GM21367 (cell line): ENCODE measurements at regions not wholly inside any gene's neighbourhood (a gene's known extent, or its start where the extent isn't known, plus 50 kb on each side); places are given as distances from the start of the nearest gene placed in this dataset.

Source experiments
- ATAC-seq: cut with Tn5 transposase; IDR thresholded peaks from one replicate; pipeline ENCODE4 v1.9.1; 2021; ENCODE audit not compliant: unreplicated experiment

DNA sequence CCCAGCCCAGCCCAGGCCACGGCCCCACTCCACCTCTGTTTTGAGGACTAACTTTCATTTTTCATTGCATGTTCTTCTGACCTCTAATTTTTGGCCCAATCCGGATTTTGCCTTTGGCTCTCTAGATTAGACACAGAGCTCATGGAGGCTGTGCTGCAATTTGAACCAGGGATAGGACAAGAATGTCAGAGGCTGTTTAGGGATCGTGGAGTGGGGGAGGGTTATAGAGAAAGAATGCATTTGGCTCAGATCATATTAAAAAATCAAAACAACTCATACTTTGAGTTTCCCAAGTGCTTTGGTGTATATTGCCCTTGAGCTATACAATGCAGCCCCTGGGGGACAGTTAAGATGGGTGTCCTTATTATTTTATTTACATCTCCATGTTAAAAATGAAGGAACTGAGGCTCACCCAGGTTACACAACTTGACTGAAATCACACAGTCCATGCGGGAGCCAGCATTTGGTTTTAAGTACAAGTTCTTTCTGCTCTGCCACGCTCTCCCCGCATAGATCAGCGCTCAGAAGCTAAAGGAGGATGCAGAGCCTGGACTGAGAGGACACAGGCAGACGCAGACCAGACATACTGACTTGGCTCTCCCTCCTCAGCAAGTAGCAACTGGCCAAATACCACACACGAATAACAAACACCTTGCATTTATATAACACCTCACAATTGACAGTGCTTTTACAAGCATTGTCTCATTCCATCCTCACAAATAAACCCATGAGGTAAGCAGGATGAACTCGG, 126.4 kb upstream of the RAI14 start:
- no peak for ATAC-seq

DNA sequence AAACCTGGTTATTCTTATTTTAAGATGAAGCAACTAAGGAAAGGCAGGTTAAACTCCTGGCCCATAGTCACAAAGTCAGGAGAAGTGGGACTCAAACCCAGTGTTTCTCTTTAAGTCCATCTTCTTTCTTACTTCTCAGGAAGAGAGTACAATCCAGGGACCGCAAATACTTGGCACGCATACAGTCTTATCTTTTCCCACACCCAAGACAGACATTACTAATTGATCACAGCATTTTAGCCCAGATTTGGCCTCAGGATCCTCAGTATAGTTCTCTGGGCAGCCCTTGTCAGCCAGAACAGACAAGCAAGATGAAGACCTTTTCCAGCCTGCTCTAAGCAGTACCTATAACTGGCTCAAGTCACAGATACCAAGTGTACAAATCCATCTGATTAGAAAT, 125.5 kb upstream of the RAI14 start:
- ATAC-seq, result no peak

DNA sequence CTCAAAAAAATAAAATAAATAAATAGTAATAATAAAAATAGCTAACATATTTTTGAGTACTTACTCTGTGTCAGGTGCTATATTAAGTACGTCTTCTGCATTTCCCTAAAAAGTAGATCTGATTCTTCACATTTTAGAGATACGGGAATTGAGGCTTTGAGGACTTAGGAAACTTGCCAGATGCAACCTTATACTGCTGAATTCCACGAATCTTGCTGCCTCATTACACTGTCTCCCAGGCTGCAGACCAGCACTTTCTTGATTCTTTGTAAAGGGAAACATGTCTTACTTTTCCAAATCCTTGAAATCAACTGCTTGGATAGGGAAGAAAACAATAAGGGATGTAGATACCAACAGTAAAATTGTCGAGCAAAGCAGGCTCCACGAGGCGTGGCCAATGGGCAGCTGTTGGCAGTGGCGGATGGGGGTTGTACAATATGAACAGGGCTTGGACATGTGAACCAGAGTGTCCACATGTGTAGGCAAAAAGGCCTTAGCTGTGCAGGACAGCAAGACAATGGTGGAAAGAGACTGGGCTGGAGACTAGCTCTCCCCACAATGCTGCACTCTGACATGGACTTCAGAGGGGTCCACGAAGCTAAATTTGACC, 124.3 kb upstream of the RAI14 start:
- no peak for ATAC-seq

DNA sequence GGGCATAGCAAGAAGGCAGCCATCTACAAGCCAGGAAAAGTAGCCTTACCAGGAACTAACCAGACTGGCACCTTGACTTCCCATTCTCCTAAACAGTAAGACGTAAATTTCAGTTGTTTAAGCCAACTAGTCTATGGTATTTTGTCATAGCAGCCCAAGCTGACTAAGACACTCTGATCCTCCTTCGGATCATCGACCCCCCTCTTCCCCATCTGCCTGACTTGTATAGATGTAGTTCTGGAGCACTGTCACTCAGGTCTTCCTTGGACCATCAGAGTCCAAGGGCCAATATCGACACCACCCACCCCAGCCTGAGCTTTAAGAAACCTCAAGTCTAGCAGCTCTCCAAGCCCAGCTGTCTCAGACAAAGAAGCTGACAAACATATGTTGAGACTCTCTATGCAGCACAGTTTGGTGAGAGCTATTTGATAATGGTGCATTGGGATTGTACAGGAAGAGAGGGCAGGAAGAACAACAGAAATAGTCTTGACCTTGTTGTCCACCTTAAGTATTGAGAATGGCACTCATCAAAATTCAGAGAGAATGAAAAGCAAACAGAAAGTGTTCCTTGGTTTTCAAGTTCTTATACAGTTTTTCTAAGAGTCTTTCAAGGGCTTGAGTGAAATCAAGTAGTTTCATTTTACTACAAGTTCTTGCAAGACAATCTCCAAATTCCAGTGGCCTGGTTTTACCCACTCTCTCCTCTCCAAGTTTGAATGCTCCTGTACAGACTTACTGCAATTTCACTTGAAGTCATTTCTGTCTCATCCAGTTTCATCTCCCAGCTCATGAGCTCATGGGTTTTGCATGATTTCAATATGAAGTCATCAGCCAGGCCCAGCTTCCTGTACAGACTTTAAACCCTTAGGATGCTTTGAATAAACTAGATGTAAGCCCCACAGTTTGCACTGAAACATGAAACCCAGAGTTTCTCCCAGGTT, 122.3 kb upstream of the RAI14 start:
- ATAC-seq, result peak; percentile 95

DNA sequence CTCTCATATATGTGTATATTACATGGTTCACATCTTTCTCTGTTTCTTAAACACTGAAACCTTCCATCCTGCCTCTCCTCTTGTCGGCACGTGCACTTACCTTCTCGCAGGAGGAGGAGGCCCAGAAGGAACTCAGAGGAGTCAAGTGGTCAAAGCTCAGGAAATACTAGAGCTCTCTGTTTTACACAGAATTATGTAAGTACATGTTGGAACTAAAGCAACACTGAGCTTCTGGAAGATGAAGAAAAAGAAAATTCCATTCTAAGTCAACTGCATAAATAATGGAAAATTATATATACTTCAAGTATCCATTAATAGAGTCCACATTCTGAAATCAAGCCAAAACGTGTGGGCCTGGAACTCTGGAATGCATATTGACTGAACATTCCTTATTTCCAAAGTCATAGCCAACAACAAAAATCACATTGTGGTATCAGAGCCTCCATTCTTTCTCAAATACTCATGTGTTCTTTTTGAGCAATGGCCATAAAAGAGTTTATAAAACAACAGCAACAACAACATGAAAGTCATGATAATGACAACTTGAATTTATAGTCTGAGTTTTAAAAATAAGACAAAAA, 121.5 kb upstream of the RAI14 start:
- ATAC-seq, result no peak

DNA sequence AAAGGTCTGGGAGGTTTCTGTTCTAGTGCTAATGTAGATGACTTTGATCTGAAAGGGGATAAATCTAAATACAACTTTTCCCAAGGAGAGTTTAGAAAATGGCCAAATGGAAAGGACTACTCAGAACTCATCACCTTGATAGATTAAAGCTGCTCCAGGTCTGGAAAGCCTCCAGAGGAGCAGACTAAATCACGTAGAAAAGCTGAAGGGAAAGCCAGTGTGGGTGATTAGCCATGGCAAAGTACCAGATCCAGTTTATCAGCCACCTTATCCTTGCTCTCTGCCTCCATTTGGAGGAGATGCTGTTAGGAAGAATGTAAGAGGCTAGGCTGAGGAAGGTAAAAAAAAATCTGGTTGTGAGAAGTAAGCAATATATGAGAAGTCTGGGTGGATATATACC, 120.7 kb upstream of the RAI14 start:
- ATAC-seq, result no peak

DNA sequence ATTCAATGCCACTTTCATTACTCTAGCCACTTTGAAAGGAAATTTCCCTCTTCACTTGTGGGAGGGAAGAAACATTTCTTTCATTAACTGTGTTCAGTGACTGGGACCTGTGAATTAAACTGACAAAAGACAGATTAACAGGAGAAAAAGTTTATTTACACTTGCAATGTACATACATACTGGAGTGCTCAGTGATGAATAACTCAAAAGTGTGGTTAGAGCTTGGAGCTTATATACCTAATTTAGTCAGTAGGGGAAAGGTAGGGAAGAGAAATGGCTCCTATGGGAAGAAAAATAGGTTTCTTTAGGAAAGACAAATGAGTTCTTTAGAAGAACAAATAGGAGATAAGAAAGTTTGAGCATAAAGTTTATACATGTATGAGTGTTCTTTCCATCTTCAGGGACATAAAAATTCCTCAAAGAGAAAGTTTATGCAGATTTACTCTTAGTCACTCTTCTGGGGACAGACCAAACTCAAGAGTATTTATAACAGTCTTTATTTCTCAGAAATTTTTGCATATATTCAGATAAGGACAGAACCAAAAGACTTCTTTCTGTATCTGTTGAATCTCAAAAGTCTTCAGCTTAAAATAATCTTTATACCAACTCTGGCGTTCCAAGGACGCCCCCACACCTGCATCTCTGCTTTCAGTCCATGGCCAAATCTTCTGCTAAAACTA, 120.0 kb upstream of the RAI14 start:
- ATAC-seq, result no peak

DNA sequence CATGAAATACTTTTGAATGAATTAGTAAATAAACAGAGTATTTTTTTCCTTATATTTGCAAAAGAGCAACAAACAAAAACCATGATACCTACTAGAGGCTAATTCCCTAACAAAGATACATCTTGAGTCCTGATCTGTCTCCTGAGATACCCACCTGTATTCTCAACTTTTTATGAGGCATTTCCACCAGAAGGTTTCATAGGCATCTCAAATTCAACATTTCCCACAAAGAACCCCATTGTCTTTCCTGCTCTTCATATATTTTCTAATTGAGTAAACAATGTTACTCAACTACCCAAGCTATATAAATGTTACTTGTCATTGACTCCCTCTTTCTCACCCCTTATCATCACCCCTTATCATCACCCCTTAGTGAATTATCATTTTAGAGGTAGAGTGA, 119.4 kb upstream of the RAI14 start:
- ATAC-seq, result no peak

DNA sequence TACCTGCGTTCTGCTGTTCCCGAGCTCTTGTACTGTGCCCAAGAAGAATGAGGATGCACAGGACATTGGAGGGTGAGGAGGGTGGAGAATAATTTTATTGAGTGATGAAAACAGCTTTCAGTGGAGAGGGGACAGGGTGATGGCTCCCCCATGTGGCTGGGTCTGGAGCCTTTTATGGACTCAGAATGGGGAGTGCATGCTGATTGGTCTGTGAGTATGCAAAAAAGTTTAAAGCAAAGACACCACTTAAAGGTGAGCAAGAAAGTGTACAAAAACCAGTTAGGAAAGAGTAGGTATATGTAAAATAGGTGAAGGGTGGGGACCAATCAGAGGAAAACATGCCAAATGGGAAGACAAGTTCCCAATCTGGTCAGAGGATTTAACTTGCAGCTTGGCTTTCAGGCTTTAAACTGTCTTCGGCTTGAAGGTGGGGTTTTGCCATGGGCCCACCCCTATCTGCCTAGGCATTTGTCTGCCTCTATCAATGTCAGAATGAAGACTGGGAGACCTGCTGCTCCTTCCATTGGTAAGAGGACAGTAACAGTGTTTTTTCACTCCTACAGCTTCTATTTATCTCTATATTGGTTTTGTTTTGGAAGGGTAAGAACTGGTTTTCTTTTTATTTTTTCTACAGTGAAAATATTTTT, 118.0 kb upstream of the RAI14 start:
- ATAC-seq, result no peak

DNA sequence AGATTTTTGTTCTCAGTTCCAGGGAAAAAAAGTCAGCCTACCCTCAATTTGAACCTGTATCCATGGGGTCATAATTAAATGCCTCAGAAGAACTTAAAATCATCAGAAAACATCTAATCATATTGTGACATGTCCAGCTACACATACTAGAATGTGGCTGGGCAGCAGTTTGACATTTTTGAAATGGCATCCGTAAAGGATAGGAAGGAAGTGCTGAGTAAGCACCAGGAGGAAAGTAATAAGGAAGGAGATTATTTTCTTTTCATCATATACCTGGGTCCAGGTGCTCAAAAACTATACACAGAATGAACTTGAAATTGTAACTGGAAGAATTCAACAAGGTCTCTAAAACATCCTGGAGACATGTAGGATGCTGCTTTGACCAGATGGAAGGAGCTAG, 116.9 kb upstream of the RAI14 start:
- no peak for ATAC-seq

DNA sequence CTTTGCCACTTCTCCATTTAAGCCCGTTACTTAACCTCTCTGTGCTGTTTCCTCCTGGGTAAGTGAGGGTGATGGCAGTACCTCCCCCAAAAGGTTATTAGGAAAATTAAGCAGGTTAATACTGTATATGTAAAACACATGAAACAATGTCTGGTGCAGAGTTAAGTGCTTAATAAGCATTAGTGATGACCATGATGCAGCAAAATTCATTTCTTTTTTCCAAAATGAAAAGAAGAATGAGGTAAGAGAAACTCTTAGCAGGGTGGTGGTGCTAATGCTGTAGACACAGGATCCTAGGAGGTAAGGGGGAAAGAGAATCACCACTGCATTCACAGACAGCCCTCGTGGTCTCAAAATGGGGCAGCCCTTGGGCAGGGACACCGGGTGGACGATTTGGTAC, 115.1 kb upstream of the RAI14 start:
- ATAC-seq, result no peak

DNA sequence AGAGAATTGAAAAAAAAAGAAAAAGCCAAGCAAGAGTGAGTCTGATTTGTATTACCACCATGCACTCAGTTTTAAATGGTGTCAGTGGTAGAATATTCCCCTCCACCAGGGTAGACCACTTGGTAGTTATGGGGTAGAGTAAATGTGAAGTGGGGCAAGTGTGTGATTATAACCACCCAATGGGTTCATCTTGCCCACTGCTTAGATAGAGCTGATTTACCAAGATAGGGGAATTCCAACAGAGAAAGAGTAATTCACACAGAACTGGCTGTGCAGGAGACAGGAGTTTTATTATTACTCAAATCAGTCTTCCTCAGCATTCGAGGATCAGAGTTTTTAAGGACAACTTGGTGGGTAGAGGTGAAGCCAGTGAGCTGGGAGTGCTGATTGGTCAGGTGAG, 113.3 kb upstream of the RAI14 start:
- no peak for ATAC-seq

DNA sequence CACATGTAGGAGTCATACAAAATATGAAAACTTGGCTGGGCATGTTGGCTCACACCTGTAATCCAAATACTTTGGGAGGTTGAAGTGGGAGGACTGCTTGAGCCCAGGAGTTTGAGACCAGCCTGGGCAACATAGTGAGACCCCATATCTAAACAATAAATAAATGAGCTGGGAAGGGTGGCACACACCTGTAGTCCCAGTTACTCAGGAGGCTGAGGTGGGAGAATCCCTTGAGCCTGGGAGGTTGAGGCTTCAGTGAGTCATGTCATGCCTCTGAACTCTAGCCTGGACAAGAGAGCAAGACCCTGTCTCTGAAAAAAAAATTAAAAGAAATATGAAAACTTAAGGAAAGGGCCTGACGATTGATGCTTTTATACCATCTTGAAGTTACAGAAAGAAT, 112.4 kb upstream of the RAI14 start:
- no peak for ATAC-seq

DNA sequence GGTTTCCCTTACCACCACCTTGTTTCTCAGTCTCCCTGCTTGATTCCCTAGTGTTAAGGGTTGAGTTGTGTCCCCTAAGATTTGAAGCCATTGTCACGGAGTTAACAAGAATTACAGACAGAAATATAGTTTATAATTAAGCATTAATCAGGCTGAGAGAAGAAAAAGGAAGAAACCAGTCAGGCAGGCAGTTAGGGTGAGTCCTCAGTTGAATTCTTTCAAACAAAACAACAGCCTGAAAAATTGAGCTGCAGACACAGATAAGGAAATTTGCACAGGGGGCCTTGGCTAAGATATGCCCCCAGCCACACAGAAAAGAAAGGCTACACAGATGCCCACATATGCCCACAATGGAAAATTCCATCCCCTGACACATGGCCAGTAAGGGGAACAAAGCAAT, 111.7 kb upstream of the RAI14 start:
- ATAC-seq, result no peak

DNA sequence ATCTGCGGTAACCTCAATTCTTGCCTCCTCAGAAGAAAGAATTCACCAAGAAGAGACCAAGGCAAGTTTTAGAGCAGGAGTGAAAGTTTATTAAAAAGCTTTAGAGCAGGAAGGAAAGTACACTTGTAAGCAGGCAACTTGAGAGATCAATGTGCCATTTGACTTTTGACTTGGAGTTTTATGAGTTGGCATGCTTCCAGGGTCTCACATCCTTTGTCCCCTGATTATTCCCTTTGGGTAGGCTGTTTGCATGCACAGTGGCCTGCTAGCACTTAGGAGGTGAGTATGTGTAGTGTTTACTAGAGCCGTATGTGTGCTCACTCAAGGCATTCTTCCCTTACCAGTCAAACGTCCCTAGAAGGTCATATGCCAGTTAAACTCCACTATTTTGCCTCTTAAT, 111.0 kb upstream of the RAI14 start:
- no peak for ATAC-seq

DNA sequence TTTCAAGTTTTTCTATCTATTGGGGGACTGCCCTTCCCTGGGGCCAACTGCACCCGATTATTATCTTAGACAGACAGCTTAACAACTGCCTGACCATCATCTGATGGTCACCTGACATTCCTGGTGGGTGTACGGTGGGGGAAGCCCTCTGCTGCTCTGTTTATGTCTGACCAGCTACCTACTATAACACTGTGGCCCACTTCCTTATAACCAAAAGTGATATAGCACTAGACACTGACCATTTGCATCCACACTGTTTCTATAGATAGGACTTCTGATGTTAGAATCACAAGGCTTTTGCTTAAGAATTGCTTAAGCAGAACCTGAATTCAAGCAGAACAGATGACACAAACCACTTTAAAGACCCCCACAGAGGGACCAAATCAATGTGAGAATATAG, 110.5 kb upstream of the RAI14 start:
- no peak for ATAC-seq

DNA sequence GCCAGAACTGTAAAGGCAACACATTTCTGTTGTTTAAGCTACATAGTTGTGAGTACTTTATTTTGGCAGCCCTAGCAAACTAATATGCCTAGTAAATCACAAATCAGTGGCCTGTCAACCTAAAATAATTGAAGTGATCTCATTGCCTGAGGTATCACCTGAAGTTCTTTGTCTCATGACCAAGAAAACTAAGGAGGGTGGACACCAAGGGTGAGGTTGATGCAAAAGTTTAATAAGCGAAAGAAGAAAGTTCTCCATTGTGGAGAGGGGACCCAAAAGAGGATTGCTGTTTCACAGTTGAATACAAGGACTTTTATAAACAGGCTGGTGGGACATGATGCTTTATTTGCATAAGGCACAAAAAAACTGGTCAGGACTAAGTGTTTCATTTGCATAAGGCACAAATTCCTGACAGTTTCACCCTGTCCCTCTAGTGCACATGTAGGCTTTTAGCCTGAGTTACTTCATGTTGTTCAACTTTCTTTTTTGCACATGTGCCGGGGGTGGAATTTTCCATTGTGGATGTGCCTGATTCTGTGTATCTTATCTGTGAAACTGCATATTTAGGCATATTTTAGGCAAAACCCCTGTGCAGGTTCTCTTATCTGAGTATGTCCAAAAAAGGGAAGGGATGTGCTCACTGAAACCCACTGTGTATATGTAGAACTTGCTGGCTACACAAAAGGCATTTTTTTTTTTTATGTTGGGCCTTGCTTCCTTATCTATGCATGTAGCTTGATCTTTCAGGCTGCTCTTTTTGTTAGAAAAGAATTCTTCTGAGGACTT, 108.6 kb upstream of the RAI14 start:
- no peak for ATAC-seq

DNA sequence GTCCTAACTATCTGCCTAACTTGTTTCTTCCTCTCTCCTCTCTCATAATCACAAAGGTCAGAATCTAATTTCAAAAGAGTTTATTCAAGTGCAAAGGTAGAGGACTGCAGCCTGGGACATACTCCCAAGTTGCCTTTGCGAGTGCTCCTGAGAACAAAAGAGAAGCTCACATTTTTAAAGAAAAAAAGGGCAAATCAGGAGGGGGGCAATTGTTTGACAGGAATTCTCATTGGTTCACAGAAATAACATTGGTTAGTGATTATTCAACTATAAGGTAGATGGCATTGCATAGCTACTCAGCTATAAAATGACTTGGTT, 108.1 kb upstream of the RAI14 start:
- ATAC-seq, result no peak

DNA sequence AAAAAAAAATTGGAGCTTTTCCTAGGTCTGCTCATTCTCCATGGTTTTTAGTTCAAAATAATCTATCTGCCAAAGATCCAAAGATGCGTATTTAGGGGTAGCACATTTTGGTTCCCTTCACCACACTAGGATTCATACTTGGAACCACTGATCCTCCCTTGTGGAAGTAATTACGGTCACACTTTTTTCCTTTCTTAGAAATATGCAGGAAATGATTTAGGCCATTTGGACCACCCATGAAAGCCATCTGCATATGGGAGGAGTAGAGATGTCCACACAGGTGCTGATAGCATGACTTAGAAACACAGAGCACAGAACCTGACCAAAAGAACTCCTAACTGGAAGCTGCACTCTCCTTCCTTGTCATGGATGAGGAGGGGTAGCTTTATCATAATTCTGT, 105.9 kb upstream of the RAI14 start:
- no peak for ATAC-seq

DNA sequence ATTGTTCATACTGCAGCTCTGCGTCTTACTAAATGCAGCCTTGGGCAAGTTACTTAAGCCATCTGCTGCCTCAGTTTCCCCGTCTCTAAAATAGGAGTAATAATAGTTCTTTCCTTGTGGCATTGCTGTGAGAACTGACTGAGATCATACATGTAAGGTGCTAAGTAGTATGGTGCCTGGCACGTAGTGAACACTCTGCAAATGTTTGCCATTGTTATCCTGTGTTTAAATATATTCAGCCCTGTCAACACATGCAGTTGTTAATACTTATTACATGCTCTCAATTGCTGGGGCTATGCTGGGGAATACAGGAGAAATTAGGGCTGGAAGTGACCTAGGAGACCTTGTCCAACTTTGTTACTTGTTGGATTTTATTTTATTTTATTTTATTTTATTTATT, 105.2 kb upstream of the RAI14 start:
- ATAC-seq, result no peak
